Mucosa of descending colon (tissue), 3 donors: ENCODE measurements at regions not wholly inside any gene's neighbourhood (a gene's known extent, or its start where the extent isn't known, plus 50 kb on each side); places are given as distances from the start of the nearest gene placed in this dataset.

Source experiments
- ATAC-seq: fragments of 200-7000 bp; cut with Tn5 transposase; one replicate; pipeline ENCODE4 v1.9.1; 2020; ENCODE audit warnings: mild to moderate bottlenecking, moderate library complexity
- DNase-seq, 3 donors: peaks; one replicate each; pipeline ENCODE4 v3.0.0-alpha.2; 2020
- H3K36me3 ChIP-seq: fragments of 200-600 bp; one replicate; pipeline ENCODE4 v1.8.0; 2021; ENCODE audit warnings: low read depth, mild to moderate bottlenecking
- H3K4me1 ChIP-seq: fragments of 200-600 bp; one replicate; pipeline ENCODE4 v1.8.0; 2021; ENCODE audit warnings: low read depth, mild to moderate bottlenecking
- H3K4me3 ChIP-seq: fragments of 200-600 bp; one replicate; pipeline ENCODE4 v1.8.0; 2021; ENCODE audit warnings: mild to moderate bottlenecking
- H3K9me3 ChIP-seq: fragments of 200-600 bp; one replicate; pipeline ENCODE4 v1.8.0; 2021; ENCODE audit warnings: mild to moderate bottlenecking
- CTCF ChIP-seq: fragments of 200-600 bp; IDR thresholded peaks from one replicate; pipeline ENCODE4 v1.8.0; 2022; ENCODE audit warnings: antibody characterized with exemption, mild to moderate bottlenecking
- intact Hi-C, 2 donors: fragments of 100-400 bp; cut with DNase I in 1 of 2; cut with micrococcal nuclease in 1 of 2; formaldehyde crosslinking; loops; one replicate each; pipeline versions ENCODE4 v1.11.0 to v1.11.1; 2022; cut with DNase I, micrococcal nuclease
- donor health status: DM: no; HTN: no; CAD: no; lungs with moderate emphysema.
- donor health status: DM: no; HTN: no; CAD: no.
- donor health status: DM: no; HTN: yes; CAD: no.

- no peaks in the 10 kb centered on the region for H3K4me1 ChIP-seq
- intact Hi-C loops: no loop called here
- TF ChIP-seq CTCF: no peak
- no peaks in the 10 kb centered on the region for H3K36me3 ChIP-seq
- H3K4me3 ChIP-seq: no peak overlapping the region
- no peak for ATAC-seq
- H3K9me3 ChIP-seq: no peaks in the 10 kb centered on the region
- no peak for DNase-seq
Observed at GRCh38 chr5:167123126-167123525, 1168.3 kb upstream of the WWC1 start.

- no peak for TF ChIP-seq CTCF
- no peaks in the 10 kb centered on the region for H3K9me3 ChIP-seq
- no peaks in the 10 kb centered on the region for H3K4me1 ChIP-seq
- DNase-seq (no peak), ATAC-seq (no peak)
- H3K36me3 ChIP-seq: no peaks in the 10 kb centered on the region
- H3K4me3 ChIP-seq: no peak overlapping the region
- intact Hi-C loops: no loop called here
Observed at GRCh38 chr5:167128581-167128980, 1162.9 kb upstream of the WWC1 start.

GRCh38 chr5:167140548-167141291 is 1150.7 kb upstream of the WWC1 start:
- Histone ChIP-seq H3K4me3 (no peak overlapping the region), H3K36me3 (no peaks in the 10 kb centered on the region), H3K9me3 (no peaks in the 10 kb centered on the region), H3K4me1 (no peaks in the 10 kb centered on the region)
- ATAC-seq (no peak), DNase-seq (no peak)
- intact Hi-C loops: no loop called here
- TF ChIP-seq CTCF: no peak

- Histone ChIP-seq H3K4me3 (no peak overlapping the region), H3K36me3 (no peaks in the 10 kb centered on the region), H3K9me3 (no peaks in the 10 kb centered on the region), H3K4me1 (no peaks in the 10 kb centered on the region)
- ATAC-seq (no peak), DNase-seq (no peak)
- TF ChIP-seq CTCF: no peak
- intact Hi-C loops: no loop called here
Observed at GRCh38 chr5:167143716-167144115, 1147.7 kb upstream of the WWC1 start.

- intact Hi-C loops: no loop called here
- ATAC-seq (no peak), DNase-seq (no peak)
- no peaks in the 10 kb centered on the region for H3K36me3 ChIP-seq
- H3K4me3 ChIP-seq: no peak overlapping the region
- no peak for TF ChIP-seq CTCF
- no peaks in the 10 kb centered on the region for H3K9me3 ChIP-seq
- H3K4me1 ChIP-seq: no peaks in the 10 kb centered on the region
Observed at GRCh38 chr5:167145841-167146240, 1145.6 kb upstream of the WWC1 start.

- Histone ChIP-seq H3K36me3 (no peaks in the 10 kb centered on the region), H3K9me3 (no peaks in the 10 kb centered on the region), H3K4me3 (no peak overlapping the region), H3K4me1 (no peaks in the 10 kb centered on the region)
- DNase-seq (no peak), ATAC-seq (no peak)
- TF ChIP-seq CTCF: no peak
- intact Hi-C loops: no loop called here
Observed at GRCh38 chr5:167147879-167148278, 1143.6 kb upstream of the WWC1 start.
